ENCODE measurements at regions not wholly inside any gene's neighbourhood (a gene's known extent, or its start where the extent isn't known, plus 50 kb on each side); places are given as distances from the start of the nearest gene placed in this dataset.

- TF ChIP-seq ELK1 (IDR thresholded peaks at IDR 0.05; ENCODE audit: borderline replicate concordance, low read depth, low read length): no peak
- no peak for TF ChIP-seq CTCF (conservative IDR thresholded peaks at IDR 0.05; ENCODE audit: low read depth, low read length)
Measured at GRCh38 chr9:84471816-84472215, 131.3 kb upstream of the SLC28A3 start.

All from IMR-90 (cell line).